Natural killer cell (primary cell): ENCODE measurements at regions not wholly inside any gene's neighbourhood (a gene's known extent, or its start where the extent isn't known, plus 50 kb on each side); places are given as distances from the start of the nearest gene placed in this dataset.

Source experiments
- ATAC-seq, 3 donors: fragments of 150-1000 bp in 2 of 3; fragments of 200-7000 bp in 1 of 3; cut with Tn5 transposase; 1 replicate in 1 of 3; 2 replicates in 2 of 3; pipeline ENCODE4 v1.10.0; 2021; ENCODE audit warnings: mild to moderate bottlenecking in 2 of 3, moderate library complexity in 2 of 3
- DNase-seq, 2 donors: peaks; one replicate each; pipeline versions ENCODE4 v3.0.0 to v3.0.0-alpha.2; 2013 to 2021; ENCODE audit warnings: mixed read lengths in 1 of 2
- H3K27ac ChIP-seq: one replicate; pipeline ENCODE4 v1.5.1; 2013; ENCODE audit warnings: mild to moderate bottlenecking, low read length
- H3K27me3 ChIP-seq: one replicate; pipeline ENCODE4 v1.6.1; 2013; ENCODE audit warnings: low read length; ENCODE audit not compliant: control insufficient read depth, insufficient read depth
- H3K36me3 ChIP-seq: one replicate; pipeline ENCODE4 v1.6.1; 2013; ENCODE audit warnings: low read length; ENCODE audit not compliant: control insufficient read depth, insufficient read depth
- H3K4me1 ChIP-seq: one replicate; pipeline ENCODE4 v1.6.1; 2013; ENCODE audit warnings: low read length; ENCODE audit not compliant: control insufficient read depth, insufficient read depth
- H3K4me3 ChIP-seq: one replicate; pipeline ENCODE4 v1.5.1; 2013; ENCODE audit warnings: low read length
- H3K9me3 ChIP-seq: one replicate; pipeline ENCODE4 v1.6.1; 2013; ENCODE audit warnings: low read length; ENCODE audit not compliant: control insufficient read depth, insufficient read depth
- H3K27ac Mint-ChIP-seq, 2 donors: one replicate each; pipeline ENCODE4 v1.8.0; 2022; ENCODE audit warnings: mild to moderate bottlenecking in 2 of 2, mixed read lengths in 2 of 2, moderate library complexity in 1 of 2
- H3K27me3 Mint-ChIP-seq, 2 donors: one replicate each; pipeline ENCODE4 v1.8.0; 2022; ENCODE audit warnings: low read depth in 2 of 2, mixed read lengths in 2 of 2
- H3K36me3 Mint-ChIP-seq: one replicate; pipeline ENCODE4 v1.8.0; 2022; ENCODE audit warnings: mixed read lengths
- H3K4me1 Mint-ChIP-seq, 2 donors: one replicate each; pipeline ENCODE4 v1.8.0; 2022; ENCODE audit warnings: mixed read lengths in 2 of 2
- H3K4me3 Mint-ChIP-seq: one replicate; pipeline ENCODE4 v1.8.0; 2022; ENCODE audit warnings: mild to moderate bottlenecking, moderate library complexity, mixed read lengths
- H3K9me3 Mint-ChIP-seq, 2 donors: one replicate each; pipeline ENCODE4 v1.8.0; 2022; ENCODE audit warnings: mixed read lengths in 2 of 2
- CTCF ChIP-seq: fragments of 200-600 bp; IDR thresholded peaks from one replicate; pipeline ENCODE4 v1.8.0; 2022; ENCODE audit warnings: antibody characterized with exemption
- WGBS: methylation state at CpG from one replicate; pipeline ENCODE4 v1.1.7; 2013; ENCODE audit warnings: missing lambda C conversion rate; ENCODE audit not compliant: insufficient coverage; 5-methylcytosine and 5-hydroxymethylcytosine counted together
- intact Hi-C: fragments of 100-400 bp; cut with micrococcal nuclease; formaldehyde crosslinking; loops from one replicate; pipeline ENCODE4 v1.14.2; 2022

- no peak for ATAC-seq
- H3K4me3 Mint-ChIP-seq: no peak overlapping the region
- WGBS: 92% methylated on average over 3 of the region's 3 CpGs
Observed at GRCh38 chr4:159747983-159748382, 645.1 kb downstream of the RAPGEF2 start.

GRCh38 chr4:159748834-159749444 is 646.1 kb downstream of the RAPGEF2 start:
- no peak overlapping the region for H3K27ac ChIP-seq
- no peak for TF ChIP-seq CTCF
- no peaks in the 10 kb centered on the region for H3K27me3 ChIP-seq
- Mint-ChIP-seq H3K27me3 (no peaks in the 10 kb centered on the region), H3K9me3 (peaks cover 13 to 20% of the 10 kb centered on the region in 2 donors), H3K36me3 (peaks cover 10% of the 10 kb centered on the region), H3K4me3 (no peak overlapping the region), H3K27ac (no peak overlapping the region), H3K4me1 (no peaks in the 10 kb centered on the region)
- intact Hi-C loops: no loop called here
- H3K9me3 ChIP-seq: peaks cover 6% of the 10 kb centered on the region
- DNase-seq (no peak), ATAC-seq (no peak)
- H3K4me3 ChIP-seq: no peak overlapping the region
- H3K36me3 ChIP-seq: no peaks in the 10 kb centered on the region
- H3K4me1 ChIP-seq: no peaks in the 10 kb centered on the region

More at GRCh38 chr4:159747983-159748382, 645.1 kb downstream of the RAPGEF2 start:
- no peaks in the 10 kb centered on the region for H3K27me3 ChIP-seq
- H3K27ac Mint-ChIP-seq: no peak overlapping the region
- peaks cover 11 to 17% of the 10 kb centered on the region in 2 donors for H3K9me3 Mint-ChIP-seq
- TF ChIP-seq CTCF: no peak
- no peak for DNase-seq
- H3K27ac ChIP-seq: no peak overlapping the region
- H3K27me3 Mint-ChIP-seq: no peaks in the 10 kb centered on the region
- H3K4me1 Mint-ChIP-seq: no peaks in the 10 kb centered on the region
- intact Hi-C loops: no loop called here
- H3K4me3 ChIP-seq: no peak overlapping the region
- no peaks in the 10 kb centered on the region for H3K4me1 ChIP-seq
- no peaks in the 10 kb centered on the region for H3K36me3 ChIP-seq
- H3K36me3 Mint-ChIP-seq: peaks cover 4% of the 10 kb centered on the region
- H3K9me3 ChIP-seq: peaks cover 6% of the 10 kb centered on the region

- Mint-ChIP-seq H3K36me3 (peaks cover 10% of the 10 kb centered on the region), H3K27me3 (no peaks in the 10 kb centered on the region), H3K4me3 (no peak overlapping the region), H3K4me1 (no peaks in the 10 kb centered on the region), H3K9me3 (peaks cover 10 to 11% of the 10 kb centered on the region in 2 donors), H3K27ac (no peak overlapping the region)
- no peak for DNase-seq
- no peak for ATAC-seq
- intact Hi-C loops: no loop called here
- 71% methylated on average over 2 of the region's 2 CpGs for WGBS
- no peak overlapping the region for H3K27ac ChIP-seq
- H3K36me3 ChIP-seq: no peaks in the 10 kb centered on the region
- no peaks in the 10 kb centered on the region for H3K9me3 ChIP-seq
- no peak for TF ChIP-seq CTCF
- no peaks in the 10 kb centered on the region for H3K27me3 ChIP-seq
- H3K4me1 ChIP-seq: no peaks in the 10 kb centered on the region
- no peak overlapping the region for H3K4me3 ChIP-seq
Observed at GRCh38 chr4:159757499-159757898, 654.6 kb downstream of the RAPGEF2 start.

GRCh38 chr4:159758061-159758460 is 655.2 kb downstream of the RAPGEF2 start:
- H3K36me3 Mint-ChIP-seq: peaks cover 5% of the 10 kb centered on the region
- Histone ChIP-seq H3K4me3 (no peak overlapping the region), H3K4me1 (no peaks in the 10 kb centered on the region), H3K27me3 (no peaks in the 10 kb centered on the region), H3K27ac (no peak overlapping the region), H3K36me3 (no peaks in the 10 kb centered on the region), H3K9me3 (no peaks in the 10 kb centered on the region)
- peaks cover 9 to 10% of the 10 kb centered on the region in 2 donors for H3K9me3 Mint-ChIP-seq
- DNase-seq (no peak), ATAC-seq (no peak)
- no peaks in the 10 kb centered on the region for H3K27me3 Mint-ChIP-seq
- no peak overlapping the region for H3K4me3 Mint-ChIP-seq
- no peak overlapping the region for H3K27ac Mint-ChIP-seq
- H3K4me1 Mint-ChIP-seq: no peaks in the 10 kb centered on the region
- intact Hi-C loops: no loop called here
- no peak for TF ChIP-seq CTCF
- WGBS: 86% methylated on average over 1 of the region's 1 CpG
